LNCAP (cell line): ENCODE measurements at regions not wholly inside any gene's neighbourhood (a gene's known extent, or its start where the extent isn't known, plus 50 kb on each side); places are given as distances from the start of the nearest gene placed in this dataset.

Experiments used
- CTCF ChIP-seq: fragments of 450-650 bp; IDR thresholded peaks from 2 replicates; pipeline ENCODE4 v1.5.1; 2017; ENCODE audit warnings: mild to moderate bottlenecking

- no peak for TF ChIP-seq CTCF
Measured at GRCh38 chr12:67091204-67091603, 178.0 kb upstream of the CAND1 start.

- no peak for TF ChIP-seq CTCF
Measured at GRCh38 chr12:67091678-67092077, 177.5 kb upstream of the CAND1 start.

- no peak for TF ChIP-seq CTCF
Measured at GRCh38 chr12:67096533-67097318, 172.4 kb upstream of the CAND1 start.

GRCh38 chr12:67099858-67100257 is 169.3 kb upstream of the CAND1 start:
- TF ChIP-seq CTCF: no peak

- no peak for TF ChIP-seq CTCF
Measured at GRCh38 chr12:67103521-67103920, 165.6 kb upstream of the CAND1 start.

GRCh38 chr12:67107235-67107634 is 161.9 kb upstream of the CAND1 start:
- TF ChIP-seq CTCF: no peak

- TF ChIP-seq CTCF: no peak
Measured at GRCh38 chr12:67107751-67108269, 161.3 kb upstream of the CAND1 start.
